Activated B cell treated with CpG ODN at 0.5 μM for 24 hours (primary cell): ENCODE measurements at regions not wholly inside any gene's neighbourhood (a gene's known extent, or its start where the extent isn't known, plus 50 kb on each side); places are given as distances from the start of the nearest gene placed in this dataset.

Experiments
- ATAC-seq: fragments of 200-7000 bp; cut with Tn5 transposase; one replicate; pipeline ENCODE4 v1.10.0; 2021; ENCODE audit warnings: low read depth, mild to moderate bottlenecking, moderate library complexity
- CTCF ChIA-PET: fragments of 350-600 bp; sonication (Branson Sonifier 250); formaldehyde crosslinking; loops from one replicate; lab custom pipeline; 2021; ENCODE audit warnings: antibody characterized with exemption; lab: Charles Lee
- POLR2A ChIA-PET: fragments of 350-600 bp; sonication (Branson Sonifier 250); formaldehyde crosslinking; loops from one replicate; lab custom pipeline; 2021; ENCODE audit warnings: antibody characterized with exemption; lab: Charles Lee
- DNase-seq: peaks from one replicate; pipeline ENCODE4 v3.0.0; 2022
- H3K27ac Mint-ChIP-seq: one replicate; pipeline ENCODE4 v1.8.0; 2020; ENCODE audit warnings: mixed read lengths
- H3K27me3 Mint-ChIP-seq: one replicate; pipeline ENCODE4 v1.8.0; 2021; ENCODE audit warnings: mixed read lengths
- H3K36me3 Mint-ChIP-seq: one replicate; pipeline ENCODE4 v1.8.0; 2021; ENCODE audit warnings: low read depth, mixed read lengths
- H3K4me1 Mint-ChIP-seq: one replicate; pipeline ENCODE4 v1.8.0; 2021; ENCODE audit warnings: mixed read lengths
- H3K4me3 Mint-ChIP-seq: one replicate; pipeline ENCODE4 v1.8.0; 2020; ENCODE audit warnings: mild to moderate bottlenecking, mixed read lengths
- H3K9me3 Mint-ChIP-seq: one replicate; pipeline ENCODE4 v1.8.0; 2020; ENCODE audit warnings: mixed read lengths
- CTCF ChIP-seq: fragments of 200-600 bp; IDR thresholded peaks from one replicate; pipeline ENCODE4 v1.8.0; 2022; ENCODE audit warnings: antibody characterized with exemption, mild to moderate bottlenecking
- intact Hi-C: fragments of 100-400 bp; cut with micrococcal nuclease; formaldehyde crosslinking; loops from one replicate; pipeline ENCODE4 v1.15.1; 2024

- no peak overlapping the region for H3K4me3 Mint-ChIP-seq
- no peaks in the 10 kb centered on the region for H3K36me3 Mint-ChIP-seq
- POLR2A ChIA-PET: no interaction called here
- H3K9me3 Mint-ChIP-seq: peaks cover 4% of the 10 kb centered on the region
- no peak for TF ChIP-seq CTCF
- intact Hi-C loops: no loop called here
- no peak for ATAC-seq
- no peaks in the 10 kb centered on the region for H3K4me1 Mint-ChIP-seq
- no peak overlapping the region for H3K27ac Mint-ChIP-seq
- DNase-seq: no peak
- CTCF ChIA-PET: no interaction called here
- H3K27me3 Mint-ChIP-seq: no peaks in the 10 kb centered on the region
Measured at GRCh38 chr7:46511442-46512215, 590.6 kb upstream of the IGFBP3 start.

GRCh38 chr7:46508583-46508982 is 587.5 kb upstream of the IGFBP3 start:
- Mint-ChIP-seq H3K4me1 (no peaks in the 10 kb centered on the region), H3K9me3 (peaks cover 5% of the 10 kb centered on the region), H3K27ac (no peak overlapping the region), H3K27me3 (no peaks in the 10 kb centered on the region), H3K4me3 (no peak overlapping the region), H3K36me3 (no peaks in the 10 kb centered on the region)
- CTCF ChIA-PET: no interaction called here
- intact Hi-C loops: no loop called here
- ATAC-seq (no peak), DNase-seq (no peak)
- no peak for TF ChIP-seq CTCF
- POLR2A ChIA-PET: no interaction called here

- H3K4me1 Mint-ChIP-seq: no peaks in the 10 kb centered on the region
- no peaks in the 10 kb centered on the region for H3K27me3 Mint-ChIP-seq
- TF ChIP-seq CTCF: no peak
- POLR2A ChIA-PET: no interaction called here
- intact Hi-C loops: no loop called here
- ATAC-seq: no peak
- no peak overlapping the region for H3K4me3 Mint-ChIP-seq
- H3K9me3 Mint-ChIP-seq: peaks cover 5% of the 10 kb centered on the region
- H3K36me3 Mint-ChIP-seq: no peaks in the 10 kb centered on the region
- no peak for DNase-seq
- CTCF ChIA-PET: no interaction called here
- H3K27ac Mint-ChIP-seq: no peak overlapping the region
Measured at GRCh38 chr7:46507560-46507959, 586.5 kb upstream of the IGFBP3 start.

GRCh38 chr7:46494441-46494840 is 573.4 kb upstream of the IGFBP3 start:
- TF ChIP-seq CTCF: no peak
- ChIA-PET CTCF (no interaction called here), POLR2A (no interaction called here)
- H3K9me3 Mint-ChIP-seq: peaks cover 16% of the 10 kb centered on the region
- H3K4me3 Mint-ChIP-seq: no peak overlapping the region
- no peak for ATAC-seq
- no peaks in the 10 kb centered on the region for H3K4me1 Mint-ChIP-seq
- H3K36me3 Mint-ChIP-seq: no peaks in the 10 kb centered on the region
- no peak for DNase-seq
- intact Hi-C loops: no loop called here
- no peak overlapping the region for H3K27ac Mint-ChIP-seq
- H3K27me3 Mint-ChIP-seq: no peaks in the 10 kb centered on the region

- Mint-ChIP-seq H3K4me1 (no peaks in the 10 kb centered on the region), H3K27ac (no peak overlapping the region), H3K9me3 (peaks cover 16% of the 10 kb centered on the region), H3K27me3 (no peaks in the 10 kb centered on the region), H3K36me3 (no peaks in the 10 kb centered on the region), H3K4me3 (no peak overlapping the region)
- ChIA-PET CTCF (no interaction called here), POLR2A (no interaction called here)
- TF ChIP-seq CTCF: no peak
- intact Hi-C loops: no loop called here
- no peak for ATAC-seq
- DNase-seq: no peak
Measured at GRCh38 chr7:46494028-46494427, 573.0 kb upstream of the IGFBP3 start.
